ENCODE measurements at regions not wholly inside any gene's neighbourhood (a gene's known extent, or its start where the extent isn't known, plus 50 kb on each side); places are given as distances from the start of the nearest gene placed in this dataset.

GRCh38 chr12:85708775-85709174 lies 127.4 kb downstream of the RASSF9 start:
- no peak overlapping the region for H2AFZ ChIP-seq (ENCODE audit: low read depth, low read length)
- ChIA-PET POLR2A (no interaction called here), CTCF (no interaction called here)
- no peak overlapping the region for H3K4me2 ChIP-seq (ENCODE audit: insufficient read depth, low read length)
- FAIRE-seq = no peak
- dilution Hi-C loops (cut with MboI; ENCODE audit: extremely low pct_ligation_motif_present, low sequenced_read_pairs) = no loop called here
- no peaks in the 10 kb centered on the region for H3K27me3 ChIP-seq (ENCODE audit: control insufficient read depth in 2 of 2, insufficient read depth in 2 of 2, low read length in 2 of 2)
- H3K9ac ChIP-seq (replicated peaks; ENCODE audit: extremely low read depth, insufficient read depth, low read length) = no peak overlapping the region
- H3K79me2 ChIP-seq (ENCODE audit: control insufficient read depth, insufficient read depth, low read length) = no peaks in the 10 kb centered on the region
- TF ChIP-seq GATA2 (IDR thresholded peaks at IDR 0.05; ENCODE audit: insufficient read depth, insufficient read length, low read depth, low read length) (no peak), MYC (IDR thresholded peaks at IDR 0.05; ENCODE audit: low read depth, low read length) (no peak)
- no peak overlapping the region for H3K4me3 ChIP-seq (replicated peaks in 1 of 3; ENCODE audit: insufficient read depth in 1 of 3, low read depth in 1 of 3, low read length in 3 of 3)
- no peaks in the 10 kb centered on the region for H3K4me1 ChIP-seq (ENCODE audit: control insufficient read depth, extremely low read depth, insufficient read depth, low read length)
- no peak for DNase-seq (ENCODE audit: low read depth, low spot score)
- intact Hi-C loops (cut with micrococcal nuclease) = no loop called here
- no peak overlapping the region for H3K27ac ChIP-seq (ENCODE audit: insufficient read depth, low read depth, low read length)
- H3K9me3 ChIP-seq (replicated peaks; ENCODE audit: control insufficient read depth, insufficient read depth, low read length) = no peaks in the 10 kb centered on the region
- no peaks in the 10 kb centered on the region for H4K20me1 ChIP-seq (replicated peaks; ENCODE audit: control insufficient read depth, extremely low read depth, insufficient read depth, low read length)
- no TSS peak for BruUV-seq (replicated peaks)
- H3K9me1 ChIP-seq (replicated peaks; ENCODE audit: control insufficient read depth, extremely low read depth, insufficient read depth, low read length) = no peaks in the 10 kb centered on the region
- no peaks in the 10 kb centered on the region for H3K36me3 ChIP-seq (ENCODE audit: control insufficient read depth in 2 of 2, extremely low read depth in 1 of 2, insufficient read depth in 2 of 2, low read length in 2 of 2)

GRCh38 chr12:85711735-85712390 lies 124.3 kb downstream of the RASSF9 start:
- intact Hi-C loops (cut with micrococcal nuclease) = no loop called here
- dilution Hi-C loops (cut with MboI; ENCODE audit: extremely low pct_ligation_motif_present, low sequenced_read_pairs) = no loop called here
- TF ChIP-seq MAX (IDR thresholded peaks at IDR 0.05; ENCODE audit: insufficient read depth, insufficient read length) (no peak), JUN (IDR thresholded peaks at IDR 0.05; ENCODE audit: borderline replicate concordance, insufficient read depth, insufficient read length, low read depth) (no peak), MYC (IDR thresholded peaks at IDR 0.05; ENCODE audit: low read depth, low read length) (no peak), EZH2 (IDR thresholded peaks at IDR 0.05; ENCODE audit: borderline replicate concordance, low read depth, low read length, severe bottlenecking) (no peak), FOS (IDR thresholded peaks at IDR 0.05; ENCODE audit: borderline replicate concordance, insufficient read depth, low read length) (no peak), POLR2AphosphoS5 (IDR thresholded peaks at IDR 0.05; ENCODE audit: insufficient read depth, low read depth, low read length) (no peak), CTCF (IDR thresholded peaks at IDR 0.05; ENCODE audit: extremely low read depth in 1 of 2, insufficient read depth in 1 of 2, low read depth in 1 of 2, low read length in 2 of 2) (no peak), POLR2A (IDR thresholded peaks at IDR 0.05; ENCODE audit: low read depth, low read length) (no peak), GATA2 (IDR thresholded peaks at IDR 0.05; ENCODE audit: insufficient read depth, insufficient read length, low read depth, low read length) (no peak)
- DNase-seq (ENCODE audit: low read depth, low spot score) (no peak), FAIRE-seq (no peak)
- Histone ChIP-seq H3K9me1 (replicated peaks; ENCODE audit: control insufficient read depth, extremely low read depth, insufficient read depth, low read length) (no peaks in the 10 kb centered on the region), H3K4me2 (ENCODE audit: insufficient read depth, low read length) (no peak overlapping the region), H3K27me3 (ENCODE audit: control insufficient read depth in 2 of 2, insufficient read depth in 2 of 2, low read length in 2 of 2) (no peaks in the 10 kb centered on the region), H3K9ac (replicated peaks; ENCODE audit: extremely low read depth, insufficient read depth, low read length) (no peak overlapping the region), H3K79me2 (ENCODE audit: control insufficient read depth, insufficient read depth, low read length) (no peaks in the 10 kb centered on the region), H3K4me3 (replicated peaks in 1 of 3; ENCODE audit: insufficient read depth in 1 of 3, low read depth in 1 of 3, low read length in 3 of 3) (no peak overlapping the region), H3K4me1 (ENCODE audit: control insufficient read depth, extremely low read depth, insufficient read depth, low read length) (no peaks in the 10 kb centered on the region), H3K36me3 (ENCODE audit: control insufficient read depth in 2 of 2, extremely low read depth in 1 of 2, insufficient read depth in 2 of 2, low read length in 2 of 2) (no peaks in the 10 kb centered on the region), H2AFZ (ENCODE audit: low read depth, low read length) (no peak overlapping the region), H3K27ac (ENCODE audit: insufficient read depth, low read depth, low read length) (no peak overlapping the region), H4K20me1 (replicated peaks; ENCODE audit: control insufficient read depth, extremely low read depth, insufficient read depth, low read length) (no peaks in the 10 kb centered on the region), H3K9me3 (replicated peaks; ENCODE audit: control insufficient read depth, insufficient read depth, low read length) (no peaks in the 10 kb centered on the region)
- ChIA-PET CTCF (interaction anchor here (0.8 kb wide), 1 partner anchor 14 kb away, joined by 3 read pairs; no protein-coding TSS in a partner anchor), POLR2A (no interaction called here)
- BruUV-seq (replicated peaks) = no TSS peak
